PC-9 (cell line): ENCODE measurements at regions not wholly inside any gene's neighbourhood (a gene's known extent, or its start where the extent isn't known, plus 50 kb on each side); places are given as distances from the start of the nearest gene placed in this dataset.

Experiments used
- CTCF ChIP-seq: fragments of 200-600 bp; sonication (generic); conservative IDR thresholded peaks from 2 replicates; pipeline ENCODE4 v1.6.1; 2017; ENCODE audit warnings: mixed run types, antibody characterized with exemption, mild to moderate bottlenecking, moderate library complexity
- EZH2 ChIP-seq: fragments of 200-600 bp; sonication (generic); IDR thresholded peaks from 2 replicates; pipeline ENCODE4 v1.8.0; 2017; ENCODE audit warnings: antibody characterized with exemption, low read depth

GRCh38 chr3:65091565-65091964 lies 403.8 kb upstream of the ADAMTS9 start:
- TF ChIP-seq CTCF (no peak), EZH2 (no peak)
